ENCODE measurements at regions not wholly inside any gene's neighbourhood (a gene's known extent, or its start where the extent isn't known, plus 50 kb on each side); places are given as distances from the start of the nearest gene placed in this dataset.

DNA sequence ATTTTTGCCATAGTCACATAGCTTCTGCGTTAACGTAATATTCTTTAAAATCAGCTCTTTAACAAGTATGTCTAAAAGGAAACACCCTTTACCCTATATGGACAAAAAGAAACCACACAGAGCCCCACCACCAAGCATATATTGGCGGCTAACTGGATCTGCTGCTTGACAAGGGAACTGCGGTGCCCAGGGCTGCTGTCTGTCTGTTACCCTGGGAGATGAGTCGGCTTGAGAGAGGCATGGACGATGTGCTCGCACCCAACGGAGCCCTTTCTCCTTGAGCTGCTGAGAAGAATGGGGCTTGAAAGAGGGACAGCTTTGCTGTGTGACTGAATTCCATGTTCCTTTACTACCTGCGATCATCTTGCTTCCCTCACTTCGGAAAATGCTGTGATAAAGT, 158.6 kb upstream of the SHB start:
- H3K36me3 ChIP-seq, result no peaks in the 10 kb centered on the region
- no peak for DNase-seq
- intact Hi-C loops (cut with DNase I), result no loop called here
- TF ChIP-seq POLR2A (IDR thresholded peaks at IDR 0.05), result no peak
- TF ChIP-seq, protein P1, sequence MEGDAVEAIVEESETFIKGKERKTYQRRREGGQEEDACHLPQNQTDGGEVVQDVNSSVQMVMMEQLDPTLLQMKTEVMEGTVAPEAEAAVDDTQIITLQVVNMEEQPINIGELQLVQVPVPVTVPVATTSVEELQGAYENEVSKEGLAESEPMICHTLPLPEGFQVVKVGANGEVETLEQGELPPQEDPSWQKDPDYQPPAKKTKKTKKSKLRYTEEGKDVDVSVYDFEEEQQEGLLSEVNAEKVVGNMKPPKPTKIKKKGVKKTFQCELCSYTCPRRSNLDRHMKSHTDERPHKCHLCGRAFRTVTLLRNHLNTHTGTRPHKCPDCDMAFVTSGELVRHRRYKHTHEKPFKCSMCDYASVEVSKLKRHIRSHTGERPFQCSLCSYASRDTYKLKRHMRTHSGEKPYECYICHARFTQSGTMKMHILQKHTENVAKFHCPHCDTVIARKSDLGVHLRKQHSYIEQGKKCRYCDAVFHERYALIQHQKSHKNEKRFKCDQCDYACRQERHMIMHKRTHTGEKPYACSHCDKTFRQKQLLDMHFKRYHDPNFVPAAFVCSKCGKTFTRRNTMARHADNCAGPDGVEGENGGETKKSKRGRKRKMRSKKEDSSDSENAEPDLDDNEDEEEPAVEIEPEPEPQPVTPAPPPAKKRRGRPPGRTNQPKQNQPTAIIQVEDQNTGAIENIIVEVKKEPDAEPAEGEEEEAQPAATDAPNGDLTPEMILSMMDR (IDR thresholded peaks at IDR 0.05), result no peak
- peak in 1 of 4 donors; percentile 4 for ATAC-seq
- H3K4me1 ChIP-seq, result no peaks in the 10 kb centered on the region
- no peak overlapping the region for H3K27ac ChIP-seq
- H3K9me3 ChIP-seq, result no peaks in the 10 kb centered on the region
- no peak overlapping the region for H3K4me3 ChIP-seq
- 39% methylated on average over 10 of the region's 10 CpGs for WGBS (ENCODE audit: insufficient coverage, low coverage, low lambda C conversion rate, missing lambda C conversion rate)
- H3K27me3 ChIP-seq, result no peaks in the 10 kb centered on the region

DNA sequence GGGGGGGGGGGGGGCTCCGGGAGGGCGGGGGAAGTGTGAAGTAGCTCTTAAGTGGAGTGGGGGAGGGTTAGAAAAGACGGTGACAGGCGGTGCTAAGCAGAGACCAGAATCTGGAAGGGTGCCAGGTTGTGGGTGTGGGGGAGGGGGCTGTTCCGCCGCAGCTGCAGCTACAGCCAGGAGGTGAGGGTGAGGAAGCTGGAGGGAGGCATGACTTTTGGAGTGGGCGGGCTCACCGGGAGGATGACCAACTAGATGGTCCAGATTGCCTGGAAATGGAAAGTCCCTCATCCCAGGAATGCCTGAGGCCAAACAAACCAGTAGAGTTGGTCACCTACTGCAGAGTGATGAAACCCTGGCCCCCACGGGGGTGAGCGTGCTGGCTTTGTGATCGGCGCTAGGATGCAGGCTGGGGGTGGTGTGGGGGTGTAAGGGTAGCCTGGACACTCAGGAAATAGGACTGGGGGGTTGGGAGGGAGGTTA, 158.1 kb upstream of the SHB start:
- WGBS (ENCODE audit: insufficient coverage, low coverage, low lambda C conversion rate, missing lambda C conversion rate), result 3% methylated on average over 11 of the region's 12 CpGs
- Histone ChIP-seq H3K27ac (no peak overlapping the region), H3K27me3 (no peaks in the 10 kb centered on the region), H3K4me3 (no peak overlapping the region), H3K36me3 (no peaks in the 10 kb centered on the region), H3K4me1 (no peaks in the 10 kb centered on the region), H3K9me3 (no peaks in the 10 kb centered on the region)
- TF ChIP-seq, protein P1 (IDR thresholded peaks at IDR 0.05), result no peak
- no peak for TF ChIP-seq POLR2A (IDR thresholded peaks at IDR 0.05)
- peak; percentile 47 to 82 (median 59) for DNase-seq
- peak; percentile 66 to 97 (median 78) for ATAC-seq
- intact Hi-C loops (cut with DNase I), result no loop called here

DNA sequence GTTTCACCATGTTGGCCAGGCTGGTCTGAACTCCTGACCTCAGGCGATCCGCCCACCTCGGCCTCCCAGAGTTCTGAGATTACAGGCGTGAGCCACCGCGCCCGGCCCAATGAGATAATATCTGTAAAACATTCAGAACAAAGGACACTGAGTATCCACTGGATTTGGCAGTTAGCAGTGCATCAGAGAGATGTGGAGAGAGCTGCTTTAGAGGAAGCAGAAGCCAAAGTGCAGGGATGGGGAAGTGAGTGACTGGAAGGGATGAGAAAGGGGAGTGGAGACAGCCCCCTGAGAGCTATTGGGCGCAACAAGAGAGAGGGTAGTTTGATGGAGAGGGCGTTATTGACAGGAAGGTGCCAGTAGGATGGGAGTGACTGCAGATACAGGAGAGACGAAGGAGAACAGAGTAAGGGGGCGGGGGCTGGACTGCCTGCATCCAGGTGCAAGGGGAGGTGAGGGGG, 157.5 kb upstream of the SHB start:
- ATAC-seq (peak in 2 of 4 donors; percentile 33 to 52), DNase-seq (peak in 1 of 3 donors; percentile 40)
- Histone ChIP-seq H3K4me3 (no peak overlapping the region), H3K36me3 (no peaks in the 10 kb centered on the region), H3K27ac (no peak overlapping the region), H3K4me1 (no peaks in the 10 kb centered on the region), H3K27me3 (no peaks in the 10 kb centered on the region), H3K9me3 (no peaks in the 10 kb centered on the region)
- WGBS (ENCODE audit: insufficient coverage, low coverage, low lambda C conversion rate, missing lambda C conversion rate), result 11% methylated on average over 11 of the region's 11 CpGs
- intact Hi-C loops (cut with DNase I), result no loop called here
- no peak for TF ChIP-seq POLR2A (IDR thresholded peaks at IDR 0.05)
- TF ChIP-seq, protein P1 (IDR thresholded peaks at IDR 0.05), result no peak

DNA sequence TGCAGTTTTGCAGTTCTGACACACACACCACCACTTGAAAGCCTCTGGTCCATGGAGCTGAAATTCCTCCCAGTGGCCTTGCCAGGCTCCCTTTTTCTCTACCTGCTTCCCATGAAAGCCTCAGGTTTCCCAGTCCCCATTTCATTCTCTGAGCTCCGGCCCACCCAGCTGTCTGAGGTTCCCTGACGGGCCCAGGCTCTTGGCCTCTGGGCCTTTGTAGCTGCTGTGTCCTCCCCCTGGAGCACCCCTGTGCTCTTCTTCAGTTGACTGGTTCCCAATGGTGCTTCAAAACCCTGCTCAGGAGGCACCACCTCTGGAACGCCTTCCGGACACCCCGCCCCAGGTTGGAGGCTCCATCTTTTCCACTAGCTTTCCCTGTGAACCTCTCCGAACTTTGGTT, 155.9 kb upstream of the SHB start:
- WGBS (ENCODE audit: insufficient coverage, low coverage, low lambda C conversion rate, missing lambda C conversion rate), result 76% methylated on average over 5 of the region's 6 CpGs
- intact Hi-C loops (cut with DNase I), result no loop called here
- no peaks in the 10 kb centered on the region for H3K27me3 ChIP-seq

More for the DNA sequence above, 155.9 kb upstream of the SHB start:
- no peak overlapping the region for H3K4me3 ChIP-seq
- H3K4me1 ChIP-seq, result no peaks in the 10 kb centered on the region
- H3K9me3 ChIP-seq, result no peaks in the 10 kb centered on the region
- TF ChIP-seq, protein P1 (IDR thresholded peaks at IDR 0.05), result no peak
- TF ChIP-seq POLR2A (IDR thresholded peaks at IDR 0.05), result no peak
- DNase-seq (no peak), ATAC-seq (no peak)
- no peaks in the 10 kb centered on the region for H3K36me3 ChIP-seq
- no peak overlapping the region for H3K27ac ChIP-seq

Measured in right lobe of liver (tissue), 6 donors.